K562 (cell line): ENCODE measurements at regions not wholly inside any gene's neighbourhood (a gene's known extent, or its start where the extent isn't known, plus 50 kb on each side); places are given as distances from the start of the nearest gene placed in this dataset.

ENCODE experiments used
- ATAC-seq: fragments of 200-7000 bp; cut with Tn5 transposase; 3 replicates; pipeline ENCODE4 v1.9.1; 2020; ENCODE audit warnings: moderate library complexity
- BruUV-seq: library from RNA; stranded (reverse); fragments of 400-500 nt; replicated peaks from 2 replicates; lab custom pipeline; 2021; lab: Mats Ljungman, UMichigan
- CTCF ChIA-PET: fragments of 300-600 bp; formaldehyde crosslinking; extraction: SDS; loops from one replicate; lab custom pipeline; 2021; ENCODE audit warnings: low intra/inter-chr PET ratio; lab: Yijun Ruan, JAX
- POLR2A ChIA-PET: fragments of 300-600, 350-650 bp; sonication (Branson Sonifier 250); formaldehyde crosslinking; extraction: SDS; loops from one replicate; lab custom pipeline; 2021; ENCODE audit warnings: antibody characterized with exemption, inconsistent platforms; lab: Yijun Ruan, JAX
- DNase-seq, 4 experiments: peaks; one replicate each; pipeline versions ENCODE4 v3.0.0 to v3.0.0-alpha.2; 2011 to 2018; ENCODE audit warnings: low spot score in 3 of 4, mixed read lengths in 3 of 4; ENCODE audit errors: extremely low read depth in 1 of 4
- FAIRE-seq: peaks from 2 replicates; lab custom pipeline; 2011; peaks lifted over from hg19 to GRCh38; lab: Jason Lieb, UNC
- H2AFZ ChIP-seq: 2 replicates; pipeline ENCODE4 v1.6.0; 2011; ENCODE audit warnings: low read depth, low read length, control low read depth, inconsistent platforms
- H3K27ac ChIP-seq: fragments of 200-600 bp; 3 replicates; pipeline ENCODE4 v1.8.0; 2011; ENCODE audit warnings: low read depth, mild to moderate bottlenecking, control low read depth, inconsistent platforms, low read length, moderate library complexity, mixed read lengths; ENCODE audit errors: extremely low read depth
- H3K27me3 ChIP-seq, 2 experiments: fragments of 300-600 bp in 1 of 2; 2 replicates in 1 of 2; 3 replicates in 1 of 2; pipeline versions ENCODE4 v1.6.0 to v1.8.0; 2011; ENCODE audit warnings: inconsistent platforms in 2 of 2, low read length in 2 of 2, mild to moderate bottlenecking in 1 of 2, mixed read lengths in 1 of 2, moderate library complexity in 1 of 2; ENCODE audit not compliant: control insufficient read depth in 2 of 2, insufficient read depth in 2 of 2
- H3K36me3 ChIP-seq: fragments of 300-600 bp; 3 replicates; pipeline ENCODE4 v1.8.0; 2011; ENCODE audit warnings: mild to moderate bottlenecking, low read length, inconsistent platforms; ENCODE audit not compliant: control insufficient read depth, insufficient read depth
- H3K4me1 ChIP-seq, 2 experiments: fragments of 200-600 bp in 1 of 2; replicated peaks in 1 of 2; 2 replicates in 1 of 2; 3 replicates in 1 of 2; pipeline versions ENCODE4 v1.5.1 to v1.8.0; 2011; ENCODE audit warnings: inconsistent platforms in 2 of 2, low read length in 2 of 2, mild to moderate bottlenecking in 1 of 2, mixed read lengths in 1 of 2, moderate library complexity in 1 of 2; ENCODE audit not compliant: control insufficient read depth in 2 of 2, insufficient read depth in 2 of 2
- H3K4me2 ChIP-seq: 2 replicates; pipeline ENCODE4 v1.6.1; 2011; ENCODE audit warnings: low read length, control low read depth, inconsistent platforms, mixed read lengths; ENCODE audit not compliant: insufficient read depth
- H3K4me3 ChIP-seq: fragments of 200-600 bp; sonication (generic), shearing (Covaris generic); 2 replicates; pipeline ENCODE4 v1.5.1; 2016; ENCODE audit warnings: control low read depth, inconsistent platforms
- H3K79me2 ChIP-seq: fragments of 200-600 bp; 3 replicates; pipeline ENCODE4 v1.8.0; 2011; ENCODE audit warnings: low read length, inconsistent platforms; ENCODE audit not compliant: control insufficient read depth, insufficient read depth
- H3K9ac ChIP-seq, 2 experiments: 2 replicates each; pipeline versions ENCODE4 v1.6.0 to v1.6.1; 2011; ENCODE audit warnings: low read depth in 2 of 2, low read length in 2 of 2, control low read depth in 1 of 2, inconsistent platforms in 1 of 2, mild to moderate bottlenecking in 1 of 2, mixed read lengths in 1 of 2; ENCODE audit not compliant: insufficient read depth in 1 of 2
- H3K9me1 ChIP-seq: one replicate; pipeline ENCODE4 v1.6.0; 2011; ENCODE audit warnings: inconsistent platforms, mild to moderate bottlenecking, low read length, moderate library complexity; ENCODE audit not compliant: control insufficient read depth, insufficient read depth
- H3K9me3 ChIP-seq: replicated peaks from 2 replicates; pipeline ENCODE4 v1.5.1; 2011; ENCODE audit warnings: low read depth, low read length, inconsistent platforms; ENCODE audit not compliant: control insufficient read depth, insufficient read depth
- H4K20me1 ChIP-seq: replicated peaks from 2 replicates; pipeline ENCODE4 v1.6.1; 2011; ENCODE audit warnings: low read length, inconsistent platforms, mixed read lengths; ENCODE audit not compliant: control insufficient read depth, insufficient read depth
- BCL6 ChIP-seq: fragments of 250-450 bp; sonication (Bioruptor Pico); IDR thresholded peaks from 2 replicates; pipeline ENCODE4 v1.4.0; 2020
- BDP1 ChIP-seq: IDR thresholded peaks from 3 replicates; pipeline ENCODE4 v1.6.1; 2011; ENCODE audit not compliant: insufficient read length, insufficient read depth
- BHLHE40 ChIP-seq: IDR thresholded peaks from 2 replicates; pipeline ENCODE4 v1.6.1; 2011; ENCODE audit warnings: low read length, improper control_type of control experiment
- KDM2B ChIP-seq: fragments of 250-450 bp; sonication (Bioruptor Pico); IDR thresholded peaks from 2 replicates; pipeline ENCODE4 v1.8.0; 2021; ENCODE audit warnings: mild to moderate bottlenecking, moderate library complexity
- KDM5B ChIP-seq: fragments of 200-600 bp; sonication (generic); IDR thresholded peaks from 2 replicates; pipeline ENCODE4 v1.6.1; 2012; ENCODE audit warnings: low read depth, mild to moderate bottlenecking, moderate library complexity, low read length, control low read depth, inconsistent platforms; ENCODE audit not compliant: insufficient replicate concordance
- MGA ChIP-seq: fragments of 450-650 bp; IDR thresholded peaks from 2 replicates; pipeline ENCODE4 v1.6.1; 2016; ENCODE audit warnings: mild to moderate bottlenecking, moderate library complexity
- NCOA6 ChIP-seq: fragments of 450-650 bp; IDR thresholded peaks from 2 replicates; pipeline ENCODE4 v1.6.1; 2017; ENCODE audit warnings: mild to moderate bottlenecking
- NFIX ChIP-seq: fragments of 250-450 bp; sonication (Bioruptor Pico); IDR thresholded peaks from 2 replicates; pipeline ENCODE4 v1.4.0; 2020; ENCODE audit warnings: low read depth, mild to moderate bottlenecking, moderate library complexity
- ZNF121 ChIP-seq: sonication (generic); formaldehyde crosslinking; conservative IDR thresholded peaks from 2 replicates; pipeline ENCODE4 v1.8.0; 2022; ENCODE audit warnings: missing genetic modification reagents
- WGBS: fragments of 100-300 bp; shearing (Covaris generic); methylation state at CpG from one replicate; pipeline ENCODE4 v1.1.6; 2016; ENCODE audit warnings: low coverage, mixed read lengths; ENCODE audit not compliant: insufficient coverage; ENCODE audit errors: missing lambda C conversion rate; 5-methylcytosine and 5-hydroxymethylcytosine counted together
- in situ Hi-C: fragments of 300-500 bp; cut with MboI; formaldehyde crosslinking; loops from 4 replicates; pipeline ENCODE4 v1.15.0; 2018; ENCODE audit warnings: inconsistent platforms, mixed read lengths
- intact Hi-C: fragments of 100-400 bp; cut with micrococcal nuclease; formaldehyde crosslinking; loops from 2 replicates; pipeline ENCODE4 v1.14.2; 2022

DNA sequence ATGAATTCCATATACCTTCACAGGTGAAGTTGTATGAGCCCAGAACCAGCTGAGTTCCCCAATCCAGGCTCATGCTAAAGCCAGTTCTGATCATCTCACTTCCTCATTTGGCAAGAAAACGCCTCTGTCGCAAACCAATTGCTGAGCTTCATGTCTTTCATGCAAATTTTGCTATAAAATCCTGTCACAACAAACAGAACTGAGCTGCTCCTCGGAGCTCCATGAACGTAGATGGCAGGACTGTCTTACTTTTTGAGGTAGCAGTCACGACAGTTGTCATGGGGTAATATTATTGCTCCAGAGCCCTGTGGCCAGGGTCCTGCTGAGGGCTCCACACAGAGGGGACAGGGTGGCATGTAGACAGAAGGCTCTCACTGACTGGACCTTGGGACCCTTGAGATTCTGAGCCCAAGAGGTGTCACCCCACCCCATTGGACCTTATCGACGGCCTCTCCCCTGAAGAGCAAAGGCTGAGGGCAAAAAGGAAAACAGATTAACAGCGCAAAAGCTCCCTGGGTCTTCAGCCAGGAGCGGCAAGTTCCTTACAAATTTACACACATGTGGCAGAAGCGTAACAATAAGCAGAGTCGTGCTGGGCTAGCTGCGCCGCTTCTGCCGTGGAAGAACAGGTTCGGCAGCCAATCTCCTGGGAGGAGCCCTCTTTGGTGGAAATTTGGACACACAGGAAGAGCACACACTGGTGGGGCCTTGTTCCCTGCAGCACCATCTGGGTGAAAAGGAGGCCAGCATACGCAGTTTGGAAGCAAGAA, 249.2 kb downstream of the OPA1 start:
- Histone ChIP-seq H3K4me3 (peak overlapping the region; percentile 22), H2AFZ (peak overlapping the region; percentile 94), H3K9ac (peak overlapping the region; percentile 80 to 89), H3K27ac (peak overlapping the region; percentile 95), H3K9me1 (no peaks in the 10 kb centered on the region), H3K4me2 (peak overlapping the region; percentile 89), H3K27me3 (no peaks in the 10 kb centered on the region), H3K9me3 (peaks cover 13% of the 10 kb centered on the region), H3K36me3 (peaks cover 5% of the 10 kb centered on the region; the same call in 2 of the 3 replicates), H4K20me1 (no peaks in the 10 kb centered on the region), H3K4me1 (peaks cover 23 to 60% of the 10 kb centered on the region in 2 experiments), H3K79me2 (peaks cover 7% of the 10 kb centered on the region; the same call in 2 of the 3 replicates)
- BruUV-seq, result no TSS peak
- ChIA-PET POLR2A (interaction anchor here (0.7 to 3.7 kb wide), 7 partner anchors 11 to 299 kb away, joined by 3 to 15 read pairs (median 6); partner anchors contain the start of gene HES1), CTCF (no interaction called here)
- intact Hi-C loops, result loop anchor here (2.0 to 5.0 kb wide), 2 partner anchors 45 to 293 kb away; no protein-coding TSS in a partner anchor
- in situ Hi-C loops, result no loop called here
- peak; percentile 49 for ATAC-seq
- WGBS, result 8% methylated on average over 16 of the region's 16 CpGs
- peak; percentile 56 for FAIRE-seq
- peak in 3 of 4 experiments; percentile 37 to 71 (median 42) for DNase-seq
- TF ChIP-seq ZNF121 (CRISPR knock-in tag), result no peak
- TF ChIP-seq MGA, result no peak; the same call in 1 of the 2 replicates
- no peak for TF ChIP-seq NCOA6
- no peak for TF ChIP-seq BHLHE40
- no peak for TF ChIP-seq BDP1
- TF ChIP-seq KDM2B (CRISPR knock-in tag), result no peak
- TF ChIP-seq KDM5B, result peak; percentile 71
- peak; percentile 45; the same call in 1 of the 2 replicates for TF ChIP-seq BCL6 (CRISPR knock-in tag)
- no peak for TF ChIP-seq NFIX (CRISPR knock-in tag)
